SK-N-SH (cell line): ENCODE measurements at regions not wholly inside any gene's neighbourhood (a gene's known extent, or its start where the extent isn't known, plus 50 kb on each side); places are given as distances from the start of the nearest gene placed in this dataset.

ENCODE experiments used
- CTCF ChIA-PET: fragments of 300-600, 350-600 bp; formaldehyde crosslinking; extraction: SDS; loops from one replicate; lab custom pipeline; 2021; lab: Yijun Ruan, JAX
- POLR2A ChIA-PET: fragments of 350-600 bp; sonication (Branson Sonifier 250); formaldehyde crosslinking; extraction: SDS; loops from one replicate; lab custom pipeline; 2020; ENCODE audit warnings: antibody characterized with exemption, inconsistent platforms; lab: Yijun Ruan, JAX
- DNase-seq: peaks from one replicate; pipeline ENCODE4 v3.0.0; 2012
- H2AFZ ChIP-seq: fragments of 200-600 bp; sonication (generic); 2 replicates; pipeline ENCODE4 v1.8.1; 2016; ENCODE audit warnings: antibody characterized with exemption, mild to moderate bottlenecking, low read depth
- H3F3A ChIP-seq: fragments of 200-600 bp; sonication (generic); replicated peaks from 2 replicates; pipeline ENCODE3; 2016; ENCODE audit warnings: antibody characterized with exemption, mild to moderate bottlenecking; ENCODE audit not compliant: insufficient read depth
- H3K27ac ChIP-seq, 2 experiments: fragments of 200-500 bp in 1 of 2; fragments of 200-600 bp in 1 of 2; sonication (Bioruptor generic) in 1 of 2; sonication (generic), shearing (Covaris generic) in 1 of 2; 2 replicates each; pipeline versions ENCODE4 v1.5.1 to v1.6.1; 2014 to 2016; ENCODE audit warnings: low read depth in 2 of 2, inconsistent platforms in 1 of 2, low read length in 1 of 2, mild to moderate bottlenecking in 1 of 2, mixed read lengths in 1 of 2
- H3K27me3 ChIP-seq: fragments of 200-600 bp; sonication (generic), shearing (Covaris generic); 2 replicates; pipeline ENCODE4 v1.6.1; 2016; ENCODE audit warnings: mixed run types; ENCODE audit not compliant: insufficient read depth
- H3K36me3 ChIP-seq, 2 experiments: fragments of 200-500 bp in 1 of 2; fragments of 200-600 bp in 1 of 2; sonication (Bioruptor generic) in 1 of 2; sonication (generic) in 1 of 2; replicated peaks in 1 of 2; 2 replicates each; pipeline versions ENCODE3 to v1.5.1; 2014 to 2016; ENCODE audit warnings: low read length in 1 of 2, mild to moderate bottlenecking in 1 of 2; ENCODE audit not compliant: insufficient read depth in 2 of 2, control insufficient read depth in 1 of 2
- H3K4me1 ChIP-seq, 2 experiments: fragments of 200-500 bp in 1 of 2; fragments of 200-600 bp in 1 of 2; sonication (Bioruptor generic) in 1 of 2; sonication (generic), shearing (Covaris generic) in 1 of 2; 2 replicates each; pipeline versions ENCODE4 v1.5.1 to v1.6.1; 2014 to 2016; ENCODE audit warnings: low read depth in 1 of 2, low read length in 1 of 2, mixed run types in 1 of 2; ENCODE audit not compliant: insufficient read depth in 2 of 2, control insufficient read depth in 1 of 2
- H3K4me2 ChIP-seq: fragments of 200-600 bp; sonication (generic), shearing (Covaris generic); 2 replicates; pipeline ENCODE4 v1.6.1; 2017; ENCODE audit warnings: mixed run types
- H3K4me3 ChIP-seq, 2 experiments: fragments of 200-500 bp in 1 of 2; fragments of 200-600 bp in 1 of 2; sonication (Bioruptor generic) in 1 of 2; sonication (generic), shearing (Covaris generic) in 1 of 2; 2 replicates each; pipeline versions ENCODE4 v1.5.1 to v1.8.1; 2014 to 2016; ENCODE audit warnings: low read depth in 2 of 2, inconsistent platforms in 1 of 2, low read length in 1 of 2, mild to moderate bottlenecking in 1 of 2, mixed read lengths in 1 of 2, moderate library complexity in 1 of 2
- H3K79me2 ChIP-seq: fragments of 200-600 bp; sonication (generic); 2 replicates; pipeline ENCODE4 v1.8.1; 2017; ENCODE audit warnings: mild to moderate bottlenecking; ENCODE audit not compliant: insufficient read depth
- H3K9ac ChIP-seq: fragments of 200-600 bp; sonication (generic); 2 replicates; pipeline ENCODE4 v1.6.1; 2017; ENCODE audit warnings: mixed run types
- H3K9me2 ChIP-seq: fragments of 200-600 bp; sonication (generic); 2 replicates; pipeline ENCODE4 v1.6.1; 2017; ENCODE audit warnings: mixed run types
- H3K9me3 ChIP-seq: fragments of 200-600 bp; sonication (generic); 2 replicates; pipeline ENCODE4 v1.6.1; 2017; ENCODE audit warnings: mixed run types, mild to moderate bottlenecking, moderate library complexity
- H4K20me1 ChIP-seq: fragments of 200-600 bp; sonication (generic); 2 replicates; pipeline ENCODE4 v1.6.1; 2017; ENCODE audit warnings: mild to moderate bottlenecking, mixed run types; ENCODE audit not compliant: insufficient read depth
- CHD2 ChIP-seq: fragments of 150-350 bp; IDR thresholded peaks from 2 replicates; pipeline ENCODE4 v1.6.1; 2018; ENCODE audit warnings: low read length; ENCODE audit not compliant: partially characterized antibody
- ELF1 ChIP-seq: IDR thresholded peaks from 2 replicates; pipeline ENCODE4 v1.4.0; 2012
- EZH2phosphoT487 ChIP-seq: fragments of 200-600 bp; sonication (generic); IDR thresholded peaks from 2 replicates; pipeline ENCODE4 v1.6.1; 2017; ENCODE audit warnings: low read depth, mixed run types, mild to moderate bottlenecking, antibody characterized with exemption, moderate library complexity, borderline replicate concordance
- FOXM1 ChIP-seq: IDR thresholded peaks from 2 replicates; pipeline ENCODE4 v1.4.0; 2012; ENCODE audit warnings: low read depth, mild to moderate bottlenecking
- GABPA ChIP-seq: IDR thresholded peaks from 2 replicates; pipeline ENCODE4 v1.4.0; 2012; ENCODE audit warnings: low read depth, mild to moderate bottlenecking
- MEF2A ChIP-seq: IDR thresholded peaks from 2 replicates; pipeline ENCODE4 v1.4.0; 2012; ENCODE audit warnings: low read depth, borderline replicate concordance
- NFIC ChIP-seq: IDR thresholded peaks from 2 replicates; pipeline ENCODE4 v1.4.0; 2012; ENCODE audit warnings: borderline replicate concordance
- NRF1 ChIP-seq: IDR thresholded peaks from 2 replicates; pipeline ENCODE4 v1.6.1; 2012; ENCODE audit warnings: low read depth, mild to moderate bottlenecking, low read length
- POLR2AphosphoS5 ChIP-seq: IDR thresholded peaks from 2 replicates; pipeline ENCODE4 v1.6.1; 2012; ENCODE audit warnings: low read depth, low read length
- RAD21 ChIP-seq: IDR thresholded peaks from 2 replicates; pipeline ENCODE4 v1.6.1; 2012; ENCODE audit warnings: mild to moderate bottlenecking, low read length
- RCOR1 ChIP-seq: fragments of 150-350 bp; IDR thresholded peaks from 2 replicates; pipeline ENCODE4 v1.6.1; 2017; ENCODE audit warnings: antibody characterized with exemption, low read length
- REST ChIP-seq: IDR thresholded peaks from 2 replicates; pipeline ENCODE4 v1.6.1; 2012; ENCODE audit warnings: mild to moderate bottlenecking, low read depth, low read length, moderate library complexity
- RFX5 ChIP-seq: IDR thresholded peaks from 2 replicates; pipeline ENCODE4 v1.6.1; 2012; ENCODE audit warnings: mild to moderate bottlenecking, improper control_type of control experiment, low read length
- RXRA ChIP-seq: IDR thresholded peaks from 2 replicates; pipeline ENCODE4 v1.4.0; 2012; ENCODE audit warnings: low read depth, mild to moderate bottlenecking, borderline replicate concordance
- SIN3A ChIP-seq: IDR thresholded peaks from 2 replicates; pipeline ENCODE4 v1.6.1; 2012; ENCODE audit warnings: low read depth, mild to moderate bottlenecking, low read length, moderate library complexity, borderline replicate concordance
- TAF1 ChIP-seq: IDR thresholded peaks from 2 replicates; pipeline ENCODE4 v1.6.1; 2012; ENCODE audit warnings: low read depth, mild to moderate bottlenecking, low read length, moderate library complexity, borderline replicate concordance
- TCF12 ChIP-seq: IDR thresholded peaks from 2 replicates; pipeline ENCODE4 v1.4.0; 2012
- TEAD4 ChIP-seq: IDR thresholded peaks from 2 replicates; pipeline ENCODE4 v1.4.0; 2012; ENCODE audit warnings: mild to moderate bottlenecking, borderline replicate concordance; ENCODE audit not compliant: insufficient read depth
- USF1 ChIP-seq: IDR thresholded peaks from 2 replicates; pipeline ENCODE4 v1.4.0; 2012; ENCODE audit warnings: low read depth, borderline replicate concordance
- USF2 ChIP-seq: fragments of 150-350 bp; IDR thresholded peaks from 2 replicates; pipeline ENCODE4 v1.6.1; 2017; ENCODE audit warnings: antibody characterized with exemption, low read length, low read depth, borderline replicate concordance
- YY1 ChIP-seq: IDR thresholded peaks from 2 replicates; pipeline ENCODE4 v1.4.0; 2012; ENCODE audit warnings: low read depth, mild to moderate bottlenecking
- WGBS: methylation state at CpG from one replicate; pipeline ENCODE4 v1.1.6; 2017; ENCODE audit warnings: low lambda C conversion rate; 5-methylcytosine and 5-hydroxymethylcytosine counted together
- TF ChIP-seq, protein P1 (sequence below): IDR thresholded peaks from 2 replicates; pipeline ENCODE4 v1.4.0; 2012; ENCODE audit warnings: low read depth, borderline replicate concordance

DNA sequence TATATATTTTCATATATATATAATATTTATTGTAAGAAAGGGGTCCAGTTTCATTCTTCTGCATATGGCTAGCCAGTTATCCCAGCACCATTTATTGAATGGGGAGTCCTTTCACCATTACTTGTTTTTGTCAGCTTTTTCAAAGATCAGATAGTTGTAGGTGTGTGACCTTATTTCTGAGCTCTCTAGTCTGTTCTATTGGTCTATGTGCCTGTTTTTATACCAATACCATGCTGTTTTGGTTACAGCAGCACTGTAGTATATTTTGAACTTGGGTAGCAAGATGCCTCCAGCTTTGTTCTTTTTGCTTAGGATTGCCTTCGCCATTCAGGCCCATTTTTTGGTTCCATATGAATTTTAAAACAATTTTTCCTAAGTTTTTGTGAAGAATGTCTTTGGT, 320.1 kb downstream of the CDH2 start:
- ChIA-PET POLR2A (no interaction called here), CTCF (no interaction called here)
- no peak overlapping the region for H3K4me3 ChIP-seq
- no peak overlapping the region for H3K4me2 ChIP-seq
- no peak for DNase-seq
- H3K27me3 ChIP-seq = no peaks in the 10 kb centered on the region
- H3K27ac ChIP-seq = no peak overlapping the region
- H3K9me3 ChIP-seq = no peaks in the 10 kb centered on the region
- no peaks in the 10 kb centered on the region for H4K20me1 ChIP-seq
- H3K79me2 ChIP-seq = no peaks in the 10 kb centered on the region
- H3K9ac ChIP-seq = no peak overlapping the region
- H3K36me3 ChIP-seq = no peaks in the 10 kb centered on the region
- H3K9me2 ChIP-seq = no peaks in the 10 kb centered on the region
- H3K4me1 ChIP-seq = peaks cover 5 to 12% of the 10 kb centered on the region in 2 experiments; a peak in 2 of 4 replicates
- H2AFZ ChIP-seq = no peak overlapping the region
- 90% methylated on average over 1 of the region's 1 CpG for WGBS
- H3F3A ChIP-seq = peaks cover 6% of the 10 kb centered on the region
- TF ChIP-seq, protein P1, sequence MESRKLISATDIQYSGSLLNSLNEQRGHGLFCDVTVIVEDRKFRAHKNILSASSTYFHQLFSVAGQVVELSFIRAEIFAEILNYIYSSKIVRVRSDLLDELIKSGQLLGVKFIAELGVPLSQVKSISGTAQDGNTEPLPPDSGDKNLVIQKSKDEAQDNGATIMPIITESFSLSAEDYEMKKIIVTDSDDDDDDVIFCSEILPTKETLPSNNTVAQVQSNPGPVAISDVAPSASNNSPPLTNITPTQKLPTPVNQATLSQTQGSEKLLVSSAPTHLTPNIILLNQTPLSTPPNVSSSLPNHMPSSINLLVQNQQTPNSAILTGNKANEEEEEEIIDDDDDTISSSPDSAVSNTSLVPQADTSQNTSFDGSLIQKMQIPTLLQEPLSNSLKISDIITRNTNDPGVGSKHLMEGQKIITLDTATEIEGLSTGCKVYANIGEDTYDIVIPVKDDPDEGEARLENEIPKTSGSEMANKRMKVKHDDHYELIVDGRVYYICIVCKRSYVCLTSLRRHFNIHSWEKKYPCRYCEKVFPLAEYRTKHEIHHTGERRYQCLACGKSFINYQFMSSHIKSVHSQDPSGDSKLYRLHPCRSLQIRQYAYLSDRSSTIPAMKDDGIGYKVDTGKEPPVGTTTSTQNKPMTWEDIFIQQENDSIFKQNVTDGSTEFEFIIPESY = no peak
- TF ChIP-seq TCF12 (no peak), YY1 (no peak), ELF1 (no peak), RFX5 (no peak), USF2 (no peak), RCOR1 (no peak), EZH2phosphoT487 (no peak), TEAD4 (no peak), SIN3A (no peak), NRF1 (no peak), CHD2 (no peak), RXRA (no peak), POLR2AphosphoS5 (no peak)

- Histone ChIP-seq H3K79me2 (no peaks in the 10 kb centered on the region), H3K27me3 (no peaks in the 10 kb centered on the region), H3K9ac (no peak overlapping the region), H4K20me1 (no peaks in the 10 kb centered on the region), H3F3A (peaks cover 6% of the 10 kb centered on the region), H3K9me3 (no peaks in the 10 kb centered on the region), H3K4me2 (no peak overlapping the region), H3K9me2 (no peaks in the 10 kb centered on the region), H3K27ac (no peak overlapping the region), H2AFZ (no peak overlapping the region), H3K4me1 (peaks cover 0 to 3% of the 10 kb centered on the region in 2 experiments; a peak in 1 of 4 replicates), H3K4me3 (no peak overlapping the region), H3K36me3 (no peaks in the 10 kb centered on the region)
- ChIA-PET CTCF (no interaction called here), POLR2A (no interaction called here)
- DNase-seq = no peak
- TF ChIP-seq, protein P1 = no peak
- TF ChIP-seq FOXM1 (no peak), GABPA (no peak), RXRA (no peak), REST (no peak), RAD21 (no peak), NFIC (no peak), MEF2A (no peak), TAF1 (no peak), USF1 (no peak)
Observed at GRCh38 chr18:27855486-27855885, 321.4 kb downstream of the CDH2 start.
